GM12875 (cell line): ENCODE measurements at regions not wholly inside any gene's neighbourhood (a gene's known extent, or its start where the extent isn't known, plus 50 kb on each side); places are given as distances from the start of the nearest gene placed in this dataset.

Source experiments
- H3K4me3 ChIP-seq: one replicate; pipeline ENCODE4 v1.5.1; 2011; ENCODE audit warnings: low read depth, low read length, control low read depth
- CTCF ChIP-seq: IDR thresholded peaks from 2 replicates; pipeline ENCODE4 v1.5.1; 2011; ENCODE audit warnings: low read depth, mild to moderate bottlenecking, control low read depth, inconsistent platforms, low read length, moderate library complexity, borderline replicate concordance; ENCODE audit not compliant: insufficient read depth

GRCh38 chr22:27523711-27524110 is 277.8 kb downstream of the MN1 start:
- TF ChIP-seq CTCF: no peak
- H3K4me3 ChIP-seq: no peak overlapping the region

DNA sequence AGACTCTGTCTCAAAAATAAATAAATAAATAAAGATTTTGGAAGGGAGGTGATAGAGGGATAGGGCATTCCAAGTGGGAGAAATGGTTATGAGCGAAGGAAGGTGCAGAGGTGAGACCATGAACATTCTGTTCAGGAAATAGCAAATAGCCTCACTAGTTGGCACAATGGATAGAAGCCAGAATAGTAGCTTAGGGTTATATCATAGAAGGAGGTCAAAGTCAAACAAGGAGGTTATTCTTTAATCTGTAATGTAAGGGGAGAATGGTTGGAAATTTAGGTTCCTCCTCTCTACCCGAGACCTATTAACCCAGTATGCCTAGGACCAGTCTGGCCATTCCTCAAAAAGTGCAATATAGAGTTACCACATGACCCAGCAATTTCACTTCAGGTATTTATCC is 275.8 kb downstream of the MN1 start:
- no peak overlapping the region for H3K4me3 ChIP-seq
- TF ChIP-seq CTCF: no peak

DNA sequence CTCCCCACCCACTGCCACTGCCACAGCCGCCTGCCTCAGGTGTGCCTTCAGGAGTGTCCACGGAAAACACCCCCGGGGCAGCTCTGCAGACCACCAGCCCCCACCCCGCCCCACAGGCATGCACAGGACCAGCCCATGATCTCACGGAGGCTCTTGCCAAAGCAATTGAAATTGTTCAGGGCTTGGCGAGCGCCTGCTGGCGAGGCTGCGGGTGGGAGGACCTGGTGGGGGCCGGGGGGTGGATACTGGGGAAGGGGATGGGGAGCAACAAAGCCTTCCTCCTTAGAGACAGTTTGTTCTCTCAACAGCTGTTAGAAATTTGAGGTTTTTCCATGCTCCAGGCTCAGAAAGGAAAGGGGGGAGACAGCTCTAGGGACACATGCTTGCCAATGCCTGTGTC is 274.7 kb downstream of the MN1 start:
- no peak for TF ChIP-seq CTCF
- no peak overlapping the region for H3K4me3 ChIP-seq

- no peak overlapping the region for H3K4me3 ChIP-seq
- no peak for TF ChIP-seq CTCF
Measured at GRCh38 chr22:27531782-27532530, 269.6 kb downstream of the MN1 start.

- no peak overlapping the region for H3K4me3 ChIP-seq
- no peak for TF ChIP-seq CTCF
Measured at GRCh38 chr22:27533105-27533745, 268.3 kb downstream of the MN1 start.

DNA sequence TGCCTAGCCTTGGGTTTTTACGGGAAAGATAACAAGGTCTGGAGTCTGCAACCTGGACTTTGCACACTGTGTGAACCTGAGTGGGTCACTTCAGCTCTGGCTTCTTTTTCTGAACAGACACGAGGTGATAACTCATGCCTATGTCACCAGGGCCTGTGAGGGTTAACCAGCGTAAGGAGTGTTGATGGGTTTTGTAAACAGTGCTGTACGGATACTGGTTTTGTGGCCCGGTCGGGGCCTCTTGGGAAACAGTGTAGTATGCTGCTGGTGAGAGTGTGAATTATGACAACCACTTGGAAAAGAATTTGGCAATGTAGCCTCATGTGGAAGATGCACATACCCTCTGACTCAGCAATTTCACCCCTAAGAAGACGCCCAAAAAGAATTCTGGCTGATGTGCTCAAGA is 266.8 kb downstream of the MN1 start:
- H3K4me3 ChIP-seq: no peak overlapping the region
- no peak for TF ChIP-seq CTCF

- no peak overlapping the region for H3K4me3 ChIP-seq
- TF ChIP-seq CTCF: no peak
Measured at GRCh38 chr22:27535452-27535851, 266.1 kb downstream of the MN1 start.
